GM19025 (cell line): ENCODE measurements at regions not wholly inside any gene's neighbourhood (a gene's known extent, or its start where the extent isn't known, plus 50 kb on each side); places are given as distances from the start of the nearest gene placed in this dataset.

Experiments used
- ATAC-seq: cut with Tn5 transposase; IDR thresholded peaks from one replicate; pipeline ENCODE4 v1.9.1; 2021; ENCODE audit warnings: mild to moderate bottlenecking, low read depth, moderate library complexity; ENCODE audit not compliant: unreplicated experiment

- no peak for ATAC-seq
Measured at GRCh38 chr7:45980181-45980905, 59.3 kb upstream of the IGFBP3 start.

GRCh38 chr7:45979275-45980180 is 58.5 kb upstream of the IGFBP3 start:
- ATAC-seq = no peak

GRCh38 chr7:45978731-45979211 is 57.7 kb upstream of the IGFBP3 start:
- ATAC-seq = no peak

GRCh38 chr7:45978010-45978681 is 57.1 kb upstream of the IGFBP3 start:
- no peak for ATAC-seq

- no peak for ATAC-seq
Measured at GRCh38 chr7:45977256-45977780, 56.2 kb upstream of the IGFBP3 start.

- ATAC-seq = no peak
Measured at GRCh38 chr7:45976485-45976856, 55.4 kb upstream of the IGFBP3 start.

GRCh38 chr7:45975847-45976484 is 54.9 kb upstream of the IGFBP3 start:
- no peak for ATAC-seq

- ATAC-seq = no peak
Measured at GRCh38 chr7:45975367-45975766, 54.3 kb upstream of the IGFBP3 start.

GRCh38 chr7:45974540-45975360 is 53.7 kb upstream of the IGFBP3 start:
- ATAC-seq = no peak

GRCh38 chr7:45973725-45974532 is 52.9 kb upstream of the IGFBP3 start:
- no peak for ATAC-seq

- no peak for ATAC-seq
Measured at GRCh38 chr7:45972629-45973312, 51.7 kb upstream of the IGFBP3 start.

- ATAC-seq = no peak
Measured at GRCh38 chr7:45971661-45972175, 50.6 kb upstream of the IGFBP3 start.

- ATAC-seq = no peak
Measured at GRCh38 chr7:45971171-45971570, 50.1 kb upstream of the IGFBP3 start.
